ENCODE measurements at regions not wholly inside any gene's neighbourhood (a gene's known extent, or its start where the extent isn't known, plus 50 kb on each side); places are given as distances from the start of the nearest gene placed in this dataset.

- H3K4me1 ChIP-seq (ENCODE audit: control insufficient read depth in 1 of 2, insufficient read depth in 2 of 2, low read depth in 1 of 2, low read length in 1 of 2): no peaks in the 10 kb centered on the region; a peak in 1 of 4 replicates
- no peaks in the 10 kb centered on the region for H4K20me1 ChIP-seq (ENCODE audit: insufficient read depth)
- no peaks in the 10 kb centered on the region for H3K36me3 ChIP-seq (replicated peaks in 1 of 2; ENCODE audit: control insufficient read depth in 1 of 2, insufficient read depth in 2 of 2, low read length in 1 of 2)
- H3K27ac ChIP-seq (ENCODE audit: low read depth in 2 of 2, low read length in 1 of 2): no peak overlapping the region
- CTCF ChIA-PET: interaction anchor here (0.7 kb wide), 1 partner anchor 51 kb away, joined by 3 read pairs; no protein-coding TSS in a partner anchor
- TF ChIP-seq CTCF (IDR thresholded peaks at IDR 0.05) (no peak), FOXM1 (IDR thresholded peaks at IDR 0.05; ENCODE audit: low read depth) (no peak), FOXJ3 (CRISPR knock-in tag; IDR thresholded peaks at IDR 0.05) (no peak), CHD2 (IDR thresholded peaks at IDR 0.05; ENCODE audit: low read length, partially characterized antibody) (no peak), FOSL2 (IDR thresholded peaks at IDR 0.05; ENCODE audit: borderline replicate concordance, low read depth) (no peak), MAX (IDR thresholded peaks at IDR 0.05; ENCODE audit: low read depth) (no peak), TCF12 (IDR thresholded peaks at IDR 0.05) (no peak), JUND (IDR thresholded peaks at IDR 0.05) (no peak), NFIC (IDR thresholded peaks at IDR 0.05; ENCODE audit: borderline replicate concordance) (no peak), RAD21 (IDR thresholded peaks at IDR 0.05; ENCODE audit: low read length) (no peak), IRF3 (IDR thresholded peaks at IDR 0.05; ENCODE audit: low read depth, low read length) (no peak), TEAD4 (IDR thresholded peaks at IDR 0.05; ENCODE audit: borderline replicate concordance, insufficient read depth) (no peak), ZBTB33 (IDR thresholded peaks at IDR 0.05; ENCODE audit: borderline replicate concordance, low read depth) (no peak), ELF1 (IDR thresholded peaks at IDR 0.05) (no peak), EZH2phosphoT487 (IDR thresholded peaks at IDR 0.05; ENCODE audit: borderline replicate concordance, low read depth) (no peak), SMC3 (IDR thresholded peaks at IDR 0.05; ENCODE audit: low read depth, low read length) (no peak), USF1 (IDR thresholded peaks at IDR 0.05; ENCODE audit: borderline replicate concordance, low read depth) (no peak), PBX3 (IDR thresholded peaks at IDR 0.05) (no peak), GATA2 (CRISPR knock-in tag; IDR thresholded peaks at IDR 0.05) (no peak), REST (IDR thresholded peaks at IDR 0.05; ENCODE audit: low read depth, low read length) (no peak)
- DNase-seq: no peak
- H3K27me3 ChIP-seq (ENCODE audit: insufficient read depth): no peaks in the 10 kb centered on the region
- POLR2A ChIA-PET: no interaction called here
- H3K4me2 ChIP-seq: no peak overlapping the region
- H3K9me2 ChIP-seq: no peaks in the 10 kb centered on the region
- no peak overlapping the region for H3K4me3 ChIP-seq (ENCODE audit: low read depth in 2 of 2, low read length in 1 of 2)
- no peaks in the 10 kb centered on the region for H3K79me2 ChIP-seq (ENCODE audit: insufficient read depth)
- WGBS (ENCODE audit: low lambda C conversion rate): 13% methylated on average over 3 of the region's 3 CpGs
- no peaks in the 10 kb centered on the region for H3K9me3 ChIP-seq
- H3F3A ChIP-seq (replicated peaks; ENCODE audit: insufficient read depth): no peaks in the 10 kb centered on the region
- no peak overlapping the region for H3K9ac ChIP-seq
- no peak overlapping the region for H2AFZ ChIP-seq (ENCODE audit: low read depth)
These were observed 181.3 kb downstream of the RAP2A start for GRCh38 chr13:97615266-97615665.
